ENCODE measurements at regions not wholly inside any gene's neighbourhood (a gene's known extent, or its start where the extent isn't known, plus 50 kb on each side); places are given as distances from the start of the nearest gene placed in this dataset.
"Not testable (repeated sequence)": the region's sequence is repeated elsewhere in the genome, so short reads cannot be mapped to it uniquely, and the experiment has no call there.

- no peak overlapping the region for H3K4me3 ChIP-seq (ENCODE audit: low read length)
- H3K9ac ChIP-seq (ENCODE audit: low read length): no peak overlapping the region
- H3K27me3 ChIP-seq (ENCODE audit: low read depth, low read length): peaks cover 7% of the 10 kb centered on the region; the same call in 1 of the 2 replicates
- H2AFZ ChIP-seq (ENCODE audit: low read depth, low read length): no peak overlapping the region
- TF ChIP-seq CTCF (IDR thresholded peaks at IDR 0.05; ENCODE audit: low read depth, low read length) (no peak), EZH2phosphoT487 (IDR thresholded peaks at IDR 0.05; ENCODE audit: low read depth) (no peak)
- H3K79me2 ChIP-seq (ENCODE audit: low read length): no peaks in the 10 kb centered on the region
- no peaks in the 10 kb centered on the region for H3K9me3 ChIP-seq (ENCODE audit: insufficient read depth, low read length)
- no peak overlapping the region for H3K4me2 ChIP-seq (ENCODE audit: low read length)
- no peaks in the 10 kb centered on the region for H4K20me1 ChIP-seq (ENCODE audit: insufficient read depth, low read length)
- no peaks in the 10 kb centered on the region for H3K36me3 ChIP-seq (replicated peaks; ENCODE audit: low read depth, low read length)
- no peaks in the 10 kb centered on the region for H3K4me1 ChIP-seq (ENCODE audit: low read length)
- no peak overlapping the region for H3K27ac ChIP-seq (ENCODE audit: low read length)
Measured at GRCh38 chr1:199834711-199835110, 192.8 kb upstream of the NR5A2 start.

- no peak overlapping the region for H3K27ac ChIP-seq (ENCODE audit: low read length)
- TF ChIP-seq EZH2phosphoT487 (IDR thresholded peaks at IDR 0.05; ENCODE audit: low read depth): no peak
- no peak for TF ChIP-seq CTCF (IDR thresholded peaks at IDR 0.05; ENCODE audit: low read depth, low read length)
- peaks cover 7% of the 10 kb centered on the region; the same call in 1 of the 2 replicates for H3K27me3 ChIP-seq (ENCODE audit: low read depth, low read length)
- H3K79me2 ChIP-seq (ENCODE audit: low read length): no peaks in the 10 kb centered on the region
- no peaks in the 10 kb centered on the region for H3K4me1 ChIP-seq (ENCODE audit: low read length)
- no peak overlapping the region for H3K4me2 ChIP-seq (ENCODE audit: low read length)
- H4K20me1 ChIP-seq (ENCODE audit: insufficient read depth, low read length): no peaks in the 10 kb centered on the region
- H3K36me3 ChIP-seq (replicated peaks; ENCODE audit: low read depth, low read length): no peaks in the 10 kb centered on the region
- no peak overlapping the region for H3K4me3 ChIP-seq (ENCODE audit: low read length)
- H3K9ac ChIP-seq (ENCODE audit: low read length): no peak overlapping the region
- H3K9me3 ChIP-seq (ENCODE audit: insufficient read depth, low read length): no peaks in the 10 kb centered on the region
- no peak overlapping the region for H2AFZ ChIP-seq (ENCODE audit: low read depth, low read length)
Measured at GRCh38 chr1:199836430-199836829, 191.1 kb upstream of the NR5A2 start.

GRCh38 chr1:199837321-199837720 lies 190.2 kb upstream of the NR5A2 start:
- Histone ChIP-seq H3K4me2 (ENCODE audit: low read length) (no peak overlapping the region), H3K36me3 (replicated peaks; ENCODE audit: low read depth, low read length) (no peaks in the 10 kb centered on the region), H3K4me1 (ENCODE audit: low read length) (no peaks in the 10 kb centered on the region), H2AFZ (ENCODE audit: low read depth, low read length) (no peak overlapping the region), H3K9me3 (ENCODE audit: insufficient read depth, low read length) (no peaks in the 10 kb centered on the region), H3K4me3 (ENCODE audit: low read length) (no peak overlapping the region), H3K27me3 (ENCODE audit: low read depth, low read length) (peaks cover 7% of the 10 kb centered on the region; the same call in 1 of the 2 replicates), H3K27ac (ENCODE audit: low read length) (no peak overlapping the region), H4K20me1 (ENCODE audit: insufficient read depth, low read length) (no peaks in the 10 kb centered on the region), H3K9ac (ENCODE audit: low read length) (no peak overlapping the region), H3K79me2 (ENCODE audit: low read length) (no peaks in the 10 kb centered on the region)
- TF ChIP-seq CTCF (IDR thresholded peaks at IDR 0.05; ENCODE audit: low read depth, low read length): no peak
- TF ChIP-seq EZH2phosphoT487 (IDR thresholded peaks at IDR 0.05; ENCODE audit: low read depth): no peak

GRCh38 chr1:199839608-199840007 lies 187.9 kb upstream of the NR5A2 start:
- H3K27ac ChIP-seq (ENCODE audit: low read length); H3K79me2 ChIP-seq (ENCODE audit: low read length); H3K36me3 ChIP-seq (replicated peaks; ENCODE audit: low read depth, low read length); H3K9me3 ChIP-seq (ENCODE audit: insufficient read depth, low read length); H3K4me3 ChIP-seq (ENCODE audit: low read length); H3K27me3 ChIP-seq (ENCODE audit: low read depth, low read length); H3K4me1 ChIP-seq (ENCODE audit: low read length); H4K20me1 ChIP-seq (ENCODE audit: insufficient read depth, low read length); H3K9ac ChIP-seq (ENCODE audit: low read length); H2AFZ ChIP-seq (ENCODE audit: low read depth, low read length); H3K4me2 ChIP-seq (ENCODE audit: low read length): not testable (repeated sequence)

GRCh38 chr1:199843096-199843495 lies 184.4 kb upstream of the NR5A2 start:
- H3K4me1 ChIP-seq (ENCODE audit: low read length); H2AFZ ChIP-seq (ENCODE audit: low read depth, low read length); H3K27ac ChIP-seq (ENCODE audit: low read length); H3K79me2 ChIP-seq (ENCODE audit: low read length); H3K4me2 ChIP-seq (ENCODE audit: low read length); H3K4me3 ChIP-seq (ENCODE audit: low read length); H3K9ac ChIP-seq (ENCODE audit: low read length); H3K27me3 ChIP-seq (ENCODE audit: low read depth, low read length); H3K9me3 ChIP-seq (ENCODE audit: insufficient read depth, low read length); H4K20me1 ChIP-seq (ENCODE audit: insufficient read depth, low read length); H3K36me3 ChIP-seq (replicated peaks; ENCODE audit: low read depth, low read length): not testable (repeated sequence)

Data from OCI-LY3 (cell line).